ENCODE measurements at regions not wholly inside any gene's neighbourhood (a gene's known extent, or its start where the extent isn't known, plus 50 kb on each side); places are given as distances from the start of the nearest gene placed in this dataset.

DNA sequence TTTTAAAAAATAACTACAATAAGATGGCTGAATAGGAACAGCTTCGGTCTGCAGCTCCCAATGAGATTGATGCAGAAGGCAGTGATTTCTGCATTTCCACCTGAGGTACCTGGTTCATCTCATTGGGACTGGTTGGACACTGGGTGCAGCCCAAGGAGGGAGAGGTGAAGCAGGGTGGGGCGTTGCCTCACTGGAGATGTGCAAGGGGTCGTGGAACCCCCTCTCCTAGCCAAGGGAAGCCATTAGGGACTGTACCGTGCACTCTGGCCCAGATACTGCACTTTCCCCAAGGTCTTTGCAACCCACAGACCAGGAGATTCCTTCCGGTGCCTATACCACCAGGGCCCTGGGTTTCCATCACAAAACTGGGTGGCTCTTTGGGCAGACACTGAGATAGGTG is 640.1 kb downstream of the IQCM start:
- no peaks in the 10 kb centered on the region for H3K36me3 Mint-ChIP-seq (ENCODE audit: unreplicated experiment)
- H3K4me3 Mint-ChIP-seq (ENCODE audit: unreplicated experiment) = no peak overlapping the region
- no peak overlapping the region for H3K27ac Mint-ChIP-seq (ENCODE audit: unreplicated experiment)
- no peaks in the 10 kb centered on the region for H3K4me1 Mint-ChIP-seq (ENCODE audit: unreplicated experiment)
- no peaks in the 10 kb centered on the region for H3K27me3 Mint-ChIP-seq (ENCODE audit: unreplicated experiment)
- DNase-seq (ENCODE audit: extremely low spot score, unreplicated experiment) = no peak
- H3K9me3 Mint-ChIP-seq (ENCODE audit: unreplicated experiment) = no peaks in the 10 kb centered on the region
- TF ChIP-seq, protein P1, sequence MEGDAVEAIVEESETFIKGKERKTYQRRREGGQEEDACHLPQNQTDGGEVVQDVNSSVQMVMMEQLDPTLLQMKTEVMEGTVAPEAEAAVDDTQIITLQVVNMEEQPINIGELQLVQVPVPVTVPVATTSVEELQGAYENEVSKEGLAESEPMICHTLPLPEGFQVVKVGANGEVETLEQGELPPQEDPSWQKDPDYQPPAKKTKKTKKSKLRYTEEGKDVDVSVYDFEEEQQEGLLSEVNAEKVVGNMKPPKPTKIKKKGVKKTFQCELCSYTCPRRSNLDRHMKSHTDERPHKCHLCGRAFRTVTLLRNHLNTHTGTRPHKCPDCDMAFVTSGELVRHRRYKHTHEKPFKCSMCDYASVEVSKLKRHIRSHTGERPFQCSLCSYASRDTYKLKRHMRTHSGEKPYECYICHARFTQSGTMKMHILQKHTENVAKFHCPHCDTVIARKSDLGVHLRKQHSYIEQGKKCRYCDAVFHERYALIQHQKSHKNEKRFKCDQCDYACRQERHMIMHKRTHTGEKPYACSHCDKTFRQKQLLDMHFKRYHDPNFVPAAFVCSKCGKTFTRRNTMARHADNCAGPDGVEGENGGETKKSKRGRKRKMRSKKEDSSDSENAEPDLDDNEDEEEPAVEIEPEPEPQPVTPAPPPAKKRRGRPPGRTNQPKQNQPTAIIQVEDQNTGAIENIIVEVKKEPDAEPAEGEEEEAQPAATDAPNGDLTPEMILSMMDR (IDR thresholded peaks at IDR 0.05) = no peak

DNA sequence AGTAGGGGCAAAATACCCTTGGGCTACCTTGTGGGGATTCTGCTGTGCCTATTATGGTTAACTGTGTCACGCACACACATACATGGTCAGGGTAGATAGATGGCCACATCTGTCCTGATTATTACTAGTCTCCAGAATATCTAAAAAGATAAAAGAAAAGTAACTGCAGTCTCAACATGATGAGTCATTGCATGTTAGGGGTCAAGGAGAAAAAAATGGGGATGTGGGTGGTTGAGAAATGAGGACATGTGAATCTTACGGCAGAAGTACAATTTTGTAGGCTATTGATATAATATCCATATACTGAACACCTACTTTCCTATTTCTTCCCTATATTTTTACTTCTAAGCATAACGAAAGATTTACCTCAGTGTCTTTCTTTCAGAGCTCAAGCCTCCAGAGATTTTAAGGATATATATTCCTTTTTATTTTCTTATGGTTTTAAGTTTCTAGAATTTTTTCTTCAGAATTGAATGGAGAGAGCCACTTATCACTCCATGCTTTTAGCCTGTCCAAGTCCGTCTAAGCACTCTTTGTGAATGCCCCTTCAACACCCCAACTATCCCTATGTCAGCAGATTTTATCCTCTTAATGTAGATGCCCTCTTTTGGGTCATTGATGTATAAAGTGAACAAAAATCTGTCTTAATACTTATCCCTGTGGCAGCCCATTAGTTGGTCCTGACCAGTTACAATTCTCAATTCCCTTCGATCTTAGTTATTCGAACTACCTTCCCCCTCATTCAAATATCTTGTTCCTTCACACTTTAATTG is 642.2 kb downstream of the IQCM start:
- DNase-seq (ENCODE audit: extremely low spot score, unreplicated experiment) = no peak
- no peaks in the 10 kb centered on the region for H3K36me3 Mint-ChIP-seq (ENCODE audit: unreplicated experiment)
- no peaks in the 10 kb centered on the region for H3K4me1 Mint-ChIP-seq (ENCODE audit: unreplicated experiment)
- no peaks in the 10 kb centered on the region for H3K27me3 Mint-ChIP-seq (ENCODE audit: unreplicated experiment)
- H3K4me3 Mint-ChIP-seq (ENCODE audit: unreplicated experiment) = no peak overlapping the region
- TF ChIP-seq, protein P1 (IDR thresholded peaks at IDR 0.05) = no peak
- no peak overlapping the region for H3K27ac Mint-ChIP-seq (ENCODE audit: unreplicated experiment)
- H3K9me3 Mint-ChIP-seq (ENCODE audit: unreplicated experiment) = no peaks in the 10 kb centered on the region

GRCh38 chr4:149168645-149169044 is 647.0 kb downstream of the IQCM start:
- H3K27ac Mint-ChIP-seq (ENCODE audit: unreplicated experiment) = no peak overlapping the region
- H3K4me1 Mint-ChIP-seq (ENCODE audit: unreplicated experiment) = no peaks in the 10 kb centered on the region
- TF ChIP-seq, protein P1 (IDR thresholded peaks at IDR 0.05) = no peak
- no peaks in the 10 kb centered on the region for H3K9me3 Mint-ChIP-seq (ENCODE audit: unreplicated experiment)
- no peak overlapping the region for H3K4me3 Mint-ChIP-seq (ENCODE audit: unreplicated experiment)
- H3K27me3 Mint-ChIP-seq (ENCODE audit: unreplicated experiment) = no peaks in the 10 kb centered on the region
- H3K36me3 Mint-ChIP-seq (ENCODE audit: unreplicated experiment) = no peaks in the 10 kb centered on the region
- no peak for DNase-seq (ENCODE audit: extremely low spot score, unreplicated experiment)

DNA sequence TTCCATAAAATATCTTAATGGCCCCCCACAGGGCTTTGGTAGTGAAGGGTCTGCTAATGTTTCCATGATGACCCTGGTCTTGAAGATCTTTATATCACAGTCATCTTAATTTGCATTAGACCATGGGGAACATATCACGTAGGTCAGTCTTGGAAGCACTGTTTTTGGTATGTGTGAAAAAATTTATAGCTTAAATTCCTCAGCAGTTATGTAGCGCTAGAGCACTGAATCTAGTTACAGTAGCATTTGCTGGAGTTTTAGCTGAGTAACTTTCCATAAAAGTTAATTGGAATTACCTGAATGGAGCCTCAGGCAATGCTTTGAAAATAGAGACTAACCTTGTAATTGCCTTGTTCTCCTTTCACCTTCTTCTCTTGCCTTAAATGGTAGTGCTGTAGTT is 648.8 kb downstream of the IQCM start:
- no peak for DNase-seq (ENCODE audit: extremely low spot score, unreplicated experiment)
- H3K27ac Mint-ChIP-seq (ENCODE audit: unreplicated experiment) = no peak overlapping the region
- H3K36me3 Mint-ChIP-seq (ENCODE audit: unreplicated experiment) = no peaks in the 10 kb centered on the region
- H3K4me1 Mint-ChIP-seq (ENCODE audit: unreplicated experiment) = no peaks in the 10 kb centered on the region
- TF ChIP-seq, protein P1 (IDR thresholded peaks at IDR 0.05) = no peak
- H3K27me3 Mint-ChIP-seq (ENCODE audit: unreplicated experiment) = no peaks in the 10 kb centered on the region
- H3K4me3 Mint-ChIP-seq (ENCODE audit: unreplicated experiment) = no peak overlapping the region
- H3K9me3 Mint-ChIP-seq (ENCODE audit: unreplicated experiment) = no peaks in the 10 kb centered on the region

- TF ChIP-seq, protein P1 (IDR thresholded peaks at IDR 0.05) = no peak
- no peak for DNase-seq (ENCODE audit: extremely low spot score, unreplicated experiment)
- H3K27ac Mint-ChIP-seq (ENCODE audit: unreplicated experiment) = no peak overlapping the region
- no peaks in the 10 kb centered on the region for H3K36me3 Mint-ChIP-seq (ENCODE audit: unreplicated experiment)
- no peaks in the 10 kb centered on the region for H3K9me3 Mint-ChIP-seq (ENCODE audit: unreplicated experiment)
- no peak overlapping the region for H3K4me3 Mint-ChIP-seq (ENCODE audit: unreplicated experiment)
- H3K4me1 Mint-ChIP-seq (ENCODE audit: unreplicated experiment) = no peaks in the 10 kb centered on the region
- no peaks in the 10 kb centered on the region for H3K27me3 Mint-ChIP-seq (ENCODE audit: unreplicated experiment)
Measured at GRCh38 chr4:149166365-149166764, 649.3 kb downstream of the IQCM start.

Measured in osteocyte (in vitro differentiated cells).